ENCODE measurements at regions not wholly inside any gene's neighbourhood (a gene's known extent, or its start where the extent isn't known, plus 50 kb on each side); places are given as distances from the start of the nearest gene placed in this dataset. TPM values are rescaled to one million over a fixed set of nuclear protein-coding genes. Genes with fewer than 3 reads are reported as not detected.
"Not testable (repeated sequence)": the region's sequence is repeated elsewhere in the genome, so short reads cannot be mapped to it uniquely, and the experiment has no call there.

DNA sequence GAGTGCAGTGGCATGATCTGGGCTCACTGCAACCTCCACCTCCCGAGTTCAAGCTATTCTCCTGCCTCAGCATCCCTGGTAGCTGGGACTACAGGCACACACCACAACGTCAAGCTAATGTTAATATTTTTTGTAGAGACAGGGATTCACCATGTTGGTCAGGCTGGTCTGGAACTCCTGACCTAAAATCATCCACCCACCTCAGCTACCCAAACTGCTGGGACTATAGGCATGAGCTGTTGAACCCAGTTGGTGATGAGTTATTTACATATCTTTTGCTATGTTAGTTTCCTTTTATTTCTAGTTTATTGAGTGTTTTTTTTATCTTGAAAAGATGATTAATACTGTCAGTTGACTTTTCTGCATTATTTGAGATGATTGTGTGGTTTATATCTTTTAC is 53.3 kb upstream of the GPR39 start:
- H3K4me3 Mint-ChIP-seq; H3K27me3 Mint-ChIP-seq; H3K27ac Mint-ChIP-seq; POLR2A ChIA-PET; CTCF ChIA-PET; H3K4me1 Mint-ChIP-seq; DNase-seq; H3K36me3 Mint-ChIP-seq (ENCODE audit: low read depth): not testable (repeated sequence)
- H3K9me3 Mint-ChIP-seq, result peaks cover 19% of the 10 kb centered on the region

DNA sequence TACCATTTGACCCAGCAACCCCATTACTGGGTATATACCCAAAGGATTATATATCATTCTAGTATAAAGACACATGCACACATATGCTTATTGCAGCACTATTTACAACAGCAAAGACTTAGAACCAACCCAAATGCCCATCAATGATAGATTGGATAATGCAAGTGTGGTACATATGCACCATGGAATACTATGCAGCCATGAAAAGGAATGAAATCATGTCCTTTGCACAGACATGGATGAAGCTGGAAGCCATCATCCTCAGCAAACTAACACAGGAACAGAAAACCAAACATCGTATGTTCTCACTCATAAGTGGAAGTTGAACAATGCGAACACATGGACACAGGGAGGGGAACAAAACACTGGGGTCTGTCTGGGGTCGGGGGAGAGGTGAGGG is 50.6 kb upstream of the GPR39 start:
- H3K27ac Mint-ChIP-seq; H3K27me3 Mint-ChIP-seq; H3K36me3 Mint-ChIP-seq (ENCODE audit: low read depth); H3K4me3 Mint-ChIP-seq; DNase-seq; CTCF ChIA-PET; POLR2A ChIA-PET; H3K4me1 Mint-ChIP-seq: not testable (repeated sequence)
- H3K9me3 Mint-ChIP-seq, result peaks cover 14% of the 10 kb centered on the region

DNA sequence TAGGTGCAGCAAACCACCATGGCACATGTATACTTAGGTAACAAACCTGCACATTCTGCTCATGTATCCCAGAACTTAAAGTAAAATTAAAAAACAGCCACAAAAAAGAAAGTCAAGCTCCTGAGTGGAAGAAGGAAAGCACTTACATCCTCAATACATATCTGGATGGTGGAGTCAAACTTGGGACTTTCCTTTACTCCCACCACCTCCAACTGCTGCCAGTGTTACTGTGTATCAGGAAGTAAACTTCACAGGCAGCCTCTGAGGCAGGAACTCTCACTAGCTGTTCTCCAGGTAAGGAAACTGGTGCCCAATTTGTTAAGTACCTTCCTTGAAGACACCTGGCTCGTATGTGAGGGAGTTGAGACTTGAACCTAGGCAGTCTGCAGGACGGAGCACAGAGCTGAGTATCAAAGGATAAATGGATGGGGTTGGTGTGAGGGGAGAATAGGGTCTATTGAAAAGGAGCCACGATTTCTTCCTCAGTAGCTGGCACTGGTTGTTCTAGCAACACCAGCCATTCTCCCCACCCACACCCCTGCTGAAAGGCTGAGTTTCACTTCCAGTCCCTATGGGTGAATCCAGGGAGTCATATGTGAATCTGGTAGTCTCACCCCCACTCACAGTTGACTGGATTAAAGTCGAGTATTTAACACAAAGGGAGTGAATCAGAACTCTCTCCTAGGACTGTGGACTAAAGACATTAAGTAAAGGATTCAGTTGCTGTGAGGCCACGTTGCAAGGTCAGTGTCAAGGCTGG is 50.0 kb upstream of the GPR39 start:
- POLR2A ChIA-PET, result no interaction called here
- DNase-seq, result no peak
- Mint-ChIP-seq H3K4me3 (no peak overlapping the region), H3K9me3 (peaks cover 14% of the 10 kb centered on the region), H3K36me3 (ENCODE audit: low read depth) (no peaks in the 10 kb centered on the region), H3K4me1 (no peaks in the 10 kb centered on the region), H3K27ac (no peak overlapping the region), H3K27me3 (no peaks in the 10 kb centered on the region)
- CTCF ChIA-PET, result no interaction called here

Small RNAs in the stretch of these regions (microRNA-seq; reads per million reads assigned to microRNA genes)
- gene MIR663B (ENCODE audit: borderline microRNAs expressed, borderline replicate concordance), result not detected
